Keratinocyte (primary cell): ENCODE measurements at regions not wholly inside any gene's neighbourhood (a gene's known extent, or its start where the extent isn't known, plus 50 kb on each side); places are given as distances from the start of the nearest gene placed in this dataset.

Experiments used
- DNase-seq: peaks from one replicate; pipeline ENCODE4 v3.0.0-alpha.2; 2011; ENCODE audit warnings: low read depth, missing footprints, low spot score
- FAIRE-seq: peaks from 2 replicates; lab custom pipeline; 2011; peaks lifted over from hg19 to GRCh38; lab: Jason Lieb, UNC
- H2AFZ ChIP-seq: 2 replicates; pipeline ENCODE4 v1.6.0; 2012; ENCODE audit warnings: low read length, control low read depth, inconsistent platforms; ENCODE audit not compliant: control insufficient read depth
- H3K27ac ChIP-seq: 2 replicates; pipeline ENCODE4 v1.5.1; 2011; ENCODE audit warnings: low read length; ENCODE audit not compliant: control insufficient read depth, insufficient read depth
- H3K27me3 ChIP-seq: 3 replicates; pipeline ENCODE4 v1.6.0; 2011; ENCODE audit warnings: low read length; ENCODE audit not compliant: control insufficient read depth, insufficient read depth; ENCODE audit errors: extremely low read depth
- H3K36me3 ChIP-seq, 2 experiments: 2 replicates in 1 of 2; 3 replicates in 1 of 2; pipeline ENCODE4 v1.5.1; 2011; ENCODE audit warnings: low read length in 2 of 2, mild to moderate bottlenecking in 1 of 2; ENCODE audit not compliant: control insufficient read depth in 2 of 2, insufficient read depth in 2 of 2; ENCODE audit errors: extremely low read depth in 1 of 2
- H3K4me1 ChIP-seq: 3 replicates; pipeline ENCODE4 v1.5.1; 2011; ENCODE audit warnings: low read length; ENCODE audit not compliant: control insufficient read depth, insufficient read depth; ENCODE audit errors: extremely low read depth
- H3K4me2 ChIP-seq: 3 replicates; pipeline ENCODE4 v1.6.0; 2011; ENCODE audit warnings: low read depth, low read length; ENCODE audit not compliant: control insufficient read depth, insufficient read depth; ENCODE audit errors: extremely low read depth
- H3K4me3 ChIP-seq, 3 experiments: fragments of 200-600 bp in 1 of 3; sonication (generic) in 1 of 3; 2 replicates in 2 of 3; 3 replicates in 1 of 3; pipeline ENCODE4 v1.5.1; 2011 to 2016; ENCODE audit warnings: low read length in 3 of 3, mild to moderate bottlenecking in 3 of 3, control low read depth in 2 of 3, inconsistent platforms in 1 of 3, low read depth in 1 of 3, mixed read lengths in 1 of 3, mixed run types in 1 of 3, moderate library complexity in 1 of 3; ENCODE audit not compliant: control insufficient read depth in 2 of 3, insufficient read depth in 2 of 3; ENCODE audit errors: extremely low read depth in 1 of 3
- H3K79me2 ChIP-seq: 2 replicates; pipeline ENCODE4 v1.6.0; 2012; ENCODE audit warnings: low read length; ENCODE audit not compliant: control insufficient read depth, insufficient read depth
- H3K9ac ChIP-seq: 3 replicates; pipeline ENCODE4 v1.6.0; 2011; ENCODE audit warnings: low read length; ENCODE audit not compliant: control insufficient read depth, insufficient read depth; ENCODE audit errors: extremely low read depth
- H3K9me1 ChIP-seq: 3 replicates; pipeline ENCODE4 v1.6.0; 2011; ENCODE audit warnings: low read length; ENCODE audit not compliant: control insufficient read depth, insufficient read depth; ENCODE audit errors: extremely low read depth
- H3K9me3 ChIP-seq: 2 replicates; pipeline ENCODE4 v1.5.1; 2012; ENCODE audit warnings: low read depth, low read length; ENCODE audit not compliant: control insufficient read depth
- H4K20me1 ChIP-seq: 3 replicates; pipeline ENCODE4 v1.6.0; 2011; ENCODE audit warnings: low read length; ENCODE audit not compliant: control insufficient read depth, insufficient read depth; ENCODE audit errors: extremely low read depth
- EZH2 ChIP-seq: IDR thresholded peaks from one replicate; pipeline ENCODE4 v1.6.1; 2012; ENCODE audit warnings: inconsistent platforms, mild to moderate bottlenecking, low read length, moderate library complexity
- dilution Hi-C: fragments of 300-500 bp; cut with MboI; formaldehyde crosslinking; loops from one replicate; pipeline ENCODE4 v1.7.0; 2020; ENCODE audit warnings: low sequenced_read_pairs; ENCODE audit not compliant: extremely low pct_ligation_motif_present
- TF ChIP-seq, protein P1 (sequence below), 3 experiments: IDR thresholded peaks in 1 of 3; conservative IDR thresholded peaks in 1 of 3; optimal IDR thresholded peaks in 1 of 3; 2 replicates in 2 of 3; 3 replicates in 1 of 3; pipeline versions ENCODE3 to v1.5.1; 2011; ENCODE audit warnings: low read length in 3 of 3, mild to moderate bottlenecking in 3 of 3, moderate library complexity in 2 of 3, control low read depth in 1 of 3, inconsistent platforms in 1 of 3; ENCODE audit not compliant: insufficient read depth in 2 of 3; ENCODE audit errors: extremely low read depth in 1 of 3

DNA sequence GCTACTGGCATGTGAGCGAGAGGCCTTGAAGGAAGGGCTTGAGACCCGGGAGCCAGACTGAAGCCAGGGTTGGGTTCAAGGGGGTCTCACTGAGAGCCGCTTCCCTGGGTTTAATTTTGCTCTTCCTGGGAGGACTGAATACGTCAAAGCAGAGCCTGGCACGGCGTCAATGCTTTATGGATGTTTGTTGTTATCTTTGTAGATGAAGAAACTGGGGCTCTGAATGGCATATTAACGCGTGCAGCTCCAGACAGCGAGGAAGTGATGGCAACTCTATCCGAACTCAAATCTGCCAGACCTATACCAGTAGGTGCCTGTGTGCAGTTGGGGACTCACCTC lies 152.8 kb upstream of the PARP11 start:
- no peak for DNase-seq
- dilution Hi-C loops = no loop called here
- no peaks in the 10 kb centered on the region for H3K79me2 ChIP-seq
- no peak for FAIRE-seq
- TF ChIP-seq, protein P1, sequence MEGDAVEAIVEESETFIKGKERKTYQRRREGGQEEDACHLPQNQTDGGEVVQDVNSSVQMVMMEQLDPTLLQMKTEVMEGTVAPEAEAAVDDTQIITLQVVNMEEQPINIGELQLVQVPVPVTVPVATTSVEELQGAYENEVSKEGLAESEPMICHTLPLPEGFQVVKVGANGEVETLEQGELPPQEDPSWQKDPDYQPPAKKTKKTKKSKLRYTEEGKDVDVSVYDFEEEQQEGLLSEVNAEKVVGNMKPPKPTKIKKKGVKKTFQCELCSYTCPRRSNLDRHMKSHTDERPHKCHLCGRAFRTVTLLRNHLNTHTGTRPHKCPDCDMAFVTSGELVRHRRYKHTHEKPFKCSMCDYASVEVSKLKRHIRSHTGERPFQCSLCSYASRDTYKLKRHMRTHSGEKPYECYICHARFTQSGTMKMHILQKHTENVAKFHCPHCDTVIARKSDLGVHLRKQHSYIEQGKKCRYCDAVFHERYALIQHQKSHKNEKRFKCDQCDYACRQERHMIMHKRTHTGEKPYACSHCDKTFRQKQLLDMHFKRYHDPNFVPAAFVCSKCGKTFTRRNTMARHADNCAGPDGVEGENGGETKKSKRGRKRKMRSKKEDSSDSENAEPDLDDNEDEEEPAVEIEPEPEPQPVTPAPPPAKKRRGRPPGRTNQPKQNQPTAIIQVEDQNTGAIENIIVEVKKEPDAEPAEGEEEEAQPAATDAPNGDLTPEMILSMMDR (optimal IDR thresholded peaks at IDR 0.05 in 1 of 3, IDR thresholded peaks at IDR 0.05 in 1 of 3, conservative IDR thresholded peaks at IDR 0.05 in 1 of 3; ENCODE audit: extremely low read depth in 1 of 3, insufficient read depth in 2 of 3, low read length in 3 of 3) = no peak
- H4K20me1 ChIP-seq = no peaks in the 10 kb centered on the region
- no peak overlapping the region for H3K9ac ChIP-seq
- H3K36me3 ChIP-seq = no peaks in the 10 kb centered on the region
- no peak overlapping the region for H3K27ac ChIP-seq
- H2AFZ ChIP-seq = no peak overlapping the region
- no peak overlapping the region for H3K4me2 ChIP-seq
- no peaks in the 10 kb centered on the region for H3K9me3 ChIP-seq
- peaks cover 7% of the 10 kb centered on the region for H3K4me1 ChIP-seq
- no peak overlapping the region for H3K4me3 ChIP-seq
- H3K27me3 ChIP-seq = no peaks in the 10 kb centered on the region
- no peaks in the 10 kb centered on the region for H3K9me1 ChIP-seq

DNA sequence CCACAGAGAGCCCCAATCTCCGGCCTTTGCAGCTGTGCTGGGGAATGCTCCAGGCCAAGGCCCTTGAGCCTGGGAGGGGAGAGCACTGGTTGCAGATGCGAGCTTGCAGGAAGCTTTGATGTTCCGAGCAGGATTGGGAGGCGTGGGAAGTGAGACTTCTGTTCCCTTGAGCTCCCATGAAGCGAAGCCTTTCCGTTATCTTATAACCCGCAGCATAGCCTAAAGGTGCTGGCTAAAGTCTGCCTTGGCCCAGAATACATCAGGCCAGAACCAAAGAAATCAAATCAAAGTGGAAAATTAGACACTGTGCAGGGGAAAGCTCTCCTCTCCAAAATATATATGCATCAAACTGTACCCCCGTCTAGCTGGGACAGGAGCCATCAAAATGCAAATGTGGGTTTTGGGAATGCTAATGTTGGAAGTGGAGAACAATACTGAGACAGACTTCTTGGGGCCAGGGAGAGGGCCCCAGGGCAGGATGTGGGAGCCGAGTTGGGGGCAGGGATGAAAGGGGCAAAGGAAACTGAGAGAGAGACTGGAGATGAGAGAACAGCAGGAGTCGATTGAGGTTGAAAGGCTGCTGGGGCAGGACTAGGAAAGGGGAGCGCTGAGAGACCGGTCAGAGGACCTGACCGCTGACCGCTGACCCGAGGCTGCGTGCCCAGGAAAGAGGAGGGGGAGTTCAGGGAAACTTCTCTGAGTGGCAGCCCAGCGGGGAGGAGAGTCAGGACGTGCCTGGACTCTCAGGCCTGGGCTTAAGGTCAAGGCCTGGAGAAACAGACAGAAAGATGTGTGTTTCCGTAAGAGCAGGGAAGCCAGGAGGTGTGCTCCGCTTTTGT lies 152.2 kb upstream of the PARP11 start:
- Histone ChIP-seq H3K36me3 (no peaks in the 10 kb centered on the region), H2AFZ (no peak overlapping the region), H3K27me3 (no peaks in the 10 kb centered on the region), H3K4me3 (no peak overlapping the region), H3K9ac (no peak overlapping the region), H3K4me2 (no peak overlapping the region), H4K20me1 (no peaks in the 10 kb centered on the region), H3K4me1 (peaks cover 1% of the 10 kb centered on the region), H3K27ac (no peak overlapping the region), H3K9me3 (no peaks in the 10 kb centered on the region), H3K79me2 (no peaks in the 10 kb centered on the region), H3K9me1 (no peaks in the 10 kb centered on the region)
- TF ChIP-seq EZH2 = no peak
- TF ChIP-seq, protein P1 (optimal IDR thresholded peaks at IDR 0.05 in 1 of 3, IDR thresholded peaks at IDR 0.05 in 1 of 3, conservative IDR thresholded peaks at IDR 0.05 in 1 of 3; ENCODE audit: extremely low read depth in 1 of 3, insufficient read depth in 2 of 3, low read length in 3 of 3) = no peak
- DNase-seq (no peak), FAIRE-seq (no peak)
- dilution Hi-C loops = no loop called here
